ENCODE measurements at regions not wholly inside any gene's neighbourhood (a gene's known extent, or its start where the extent isn't known, plus 50 kb on each side); places are given as distances from the start of the nearest gene placed in this dataset.

DNA sequence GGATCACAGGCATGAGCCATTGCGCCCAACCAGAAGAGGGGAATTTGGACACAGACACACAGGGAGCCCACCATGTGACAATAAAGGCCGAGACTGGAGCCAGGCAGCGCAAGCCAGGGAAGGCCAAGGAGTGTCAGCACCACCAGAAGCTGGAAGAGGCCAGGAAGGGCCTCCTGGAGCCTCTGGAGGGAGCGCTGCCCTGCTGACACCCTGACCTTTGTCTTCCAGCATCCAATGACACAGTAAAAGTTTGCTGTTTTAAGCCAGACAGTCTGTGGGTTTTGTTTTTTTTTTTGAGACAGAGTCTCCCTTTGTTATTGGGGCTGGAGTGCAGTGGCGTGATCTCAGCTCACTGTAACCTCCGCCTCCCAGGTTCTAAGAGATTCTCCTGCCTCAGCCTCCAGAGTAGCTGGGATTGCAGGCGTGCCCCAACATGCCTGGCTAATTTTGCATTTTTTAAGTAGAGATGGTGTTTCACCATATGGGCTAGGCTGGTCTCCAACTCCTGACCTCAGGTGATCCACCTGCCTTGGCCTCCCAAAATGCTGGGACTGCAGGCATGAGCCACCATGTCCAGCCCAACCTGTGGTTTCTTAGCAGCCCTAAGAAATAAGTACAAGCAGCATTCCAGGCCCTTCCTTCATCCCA, 215.8 kb downstream of the CTTN start:
- DNase-seq: no peak

DNA sequence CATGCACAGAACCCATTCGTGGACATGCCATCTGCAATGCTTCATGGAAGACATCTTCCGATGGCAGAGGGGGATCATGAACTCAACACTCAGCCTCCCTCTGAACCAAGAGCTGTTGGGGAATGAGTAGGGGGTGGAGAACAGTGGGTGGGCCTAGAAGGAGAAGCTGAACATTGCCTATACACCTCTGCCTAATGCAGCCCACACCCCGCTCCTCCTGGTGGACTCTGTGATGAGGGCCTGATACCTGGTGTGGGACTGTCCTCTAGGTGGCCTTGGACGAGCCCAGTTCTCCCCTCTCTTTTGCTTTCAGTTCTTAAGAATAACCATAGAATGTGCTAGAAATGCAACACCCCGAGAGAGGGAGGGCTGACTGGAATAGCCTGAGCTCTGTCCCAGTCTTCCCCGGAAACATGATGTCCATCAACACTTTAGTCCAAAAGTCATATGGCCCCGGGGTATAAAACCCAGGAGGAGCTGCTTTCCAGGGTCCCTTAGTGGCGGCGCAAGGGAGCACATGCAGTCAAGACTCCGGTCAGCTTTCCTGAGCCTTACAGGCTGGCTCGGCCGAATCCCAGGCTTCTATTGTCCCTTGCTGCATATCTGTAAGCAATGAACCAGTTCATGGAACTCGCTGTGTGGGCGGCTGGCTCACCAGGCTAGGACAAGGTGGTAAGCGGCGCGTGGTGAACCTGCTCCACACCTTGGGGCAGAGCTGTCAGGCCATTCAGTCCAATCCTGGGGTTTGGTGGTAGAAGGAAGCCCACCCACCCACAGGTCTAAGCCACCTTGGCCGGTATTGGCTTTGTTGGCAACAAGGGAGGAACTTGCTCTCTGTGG, 216.9 kb downstream of the CTTN start:
- no peak for DNase-seq

DNA sequence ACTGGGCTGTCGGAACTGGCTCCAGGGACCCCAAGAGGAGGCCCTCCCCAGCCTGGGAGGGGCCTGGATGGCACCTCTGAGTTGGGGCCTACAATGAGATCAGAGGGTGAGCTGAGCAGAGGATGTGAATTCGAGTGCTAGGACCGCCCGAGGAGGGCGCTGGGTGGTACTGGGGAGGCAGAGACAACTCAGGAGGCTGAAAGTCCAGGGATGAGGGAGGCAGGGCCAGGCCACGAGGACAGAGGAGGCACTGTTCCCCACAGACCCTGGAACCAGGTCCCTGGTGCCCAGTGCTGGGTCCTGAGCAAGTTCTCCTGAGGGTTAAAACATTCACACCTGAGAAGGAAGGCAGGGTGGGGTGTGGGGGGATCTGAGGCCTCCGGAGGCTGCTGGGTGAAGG, 218.0 kb downstream of the CTTN start:
- no peak for DNase-seq

DNA sequence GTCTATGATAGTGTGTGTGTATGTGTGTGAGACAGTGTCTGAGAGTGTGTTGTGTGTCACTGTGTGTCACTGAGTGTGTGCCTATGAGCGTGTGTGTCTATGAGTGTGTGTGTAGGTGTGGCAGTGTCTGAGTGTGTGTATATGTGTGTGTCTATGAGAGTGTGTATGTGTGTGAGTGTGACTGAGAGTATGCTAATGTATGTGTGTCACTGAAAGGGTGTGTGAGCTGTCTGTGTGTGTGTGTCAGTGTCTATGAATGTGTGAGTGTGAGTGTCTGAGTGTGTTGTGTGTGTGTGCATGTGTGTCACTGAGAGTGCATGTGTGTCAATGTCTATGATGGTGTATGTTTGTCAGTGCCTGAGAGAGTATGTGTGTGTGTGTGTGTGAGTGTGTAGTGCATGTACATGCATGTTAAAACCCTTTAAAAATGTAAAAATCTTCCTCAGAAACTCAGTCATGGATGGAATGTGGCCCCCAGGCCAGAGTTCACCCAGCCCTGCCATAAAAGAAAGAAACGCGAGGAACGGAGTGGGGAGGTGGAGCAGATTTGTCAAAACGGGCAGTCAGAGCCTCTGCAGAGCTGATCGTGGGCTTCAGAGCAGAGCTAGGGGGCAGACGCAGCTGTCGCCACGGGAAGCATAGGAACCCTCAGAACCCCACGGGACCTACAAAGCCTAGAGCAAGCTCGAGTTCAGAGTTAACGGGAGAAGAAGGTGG, 218.8 kb downstream of the CTTN start:
- DNase-seq: no peak

DNA sequence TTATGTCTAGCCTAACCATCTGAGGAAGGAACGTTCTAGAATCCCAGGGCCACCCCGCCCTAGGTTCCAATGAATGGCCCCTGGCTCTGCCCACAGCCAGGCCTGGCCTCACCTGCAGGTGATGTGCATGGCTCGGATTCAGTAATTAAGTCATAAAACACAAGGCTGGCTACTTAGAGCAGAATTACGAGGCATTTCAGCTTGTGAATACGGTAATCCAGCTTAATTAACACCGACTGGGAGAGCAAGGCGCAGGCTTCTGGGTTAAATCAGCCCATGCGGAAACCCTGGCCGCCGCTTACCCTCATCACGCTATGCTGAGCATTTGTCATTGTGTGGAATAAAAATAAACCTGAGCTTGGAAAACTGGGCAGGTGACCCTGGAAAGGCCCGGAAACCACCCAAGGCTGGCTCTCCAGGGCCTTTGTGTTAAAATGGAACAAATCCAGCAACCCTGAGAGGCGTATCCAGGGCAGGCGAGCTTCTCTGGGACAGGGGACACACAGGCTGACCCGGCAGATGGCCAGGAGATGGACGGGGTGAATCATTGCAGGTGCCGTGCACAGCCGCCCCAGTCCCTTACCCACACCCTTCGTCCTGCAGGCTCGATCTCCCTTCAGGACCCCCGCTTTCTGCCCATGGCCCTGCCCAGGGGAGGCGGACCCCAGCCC, 220.2 kb downstream of the CTTN start:
- no peak for DNase-seq

DNA sequence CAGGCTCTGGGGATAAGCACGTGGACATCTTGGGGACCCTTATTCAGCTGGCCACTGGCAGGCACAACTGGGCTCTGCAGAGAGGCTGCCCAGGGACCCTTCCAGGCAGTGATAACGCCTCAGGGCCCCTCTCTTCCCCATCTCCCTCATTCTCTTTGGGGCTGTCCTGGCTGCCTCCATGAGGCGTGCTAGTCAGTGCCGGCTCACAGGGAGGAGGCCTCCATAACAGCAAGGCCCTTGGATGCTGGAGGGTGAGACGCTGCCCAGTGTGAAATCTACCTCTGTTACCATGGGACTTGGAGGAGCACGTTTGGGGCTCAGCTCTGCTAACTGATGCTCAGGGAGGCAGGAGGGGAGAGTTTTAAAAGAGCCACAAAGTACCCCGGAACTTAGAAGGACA, 221.3 kb downstream of the CTTN start:
- no peak for DNase-seq

DNA sequence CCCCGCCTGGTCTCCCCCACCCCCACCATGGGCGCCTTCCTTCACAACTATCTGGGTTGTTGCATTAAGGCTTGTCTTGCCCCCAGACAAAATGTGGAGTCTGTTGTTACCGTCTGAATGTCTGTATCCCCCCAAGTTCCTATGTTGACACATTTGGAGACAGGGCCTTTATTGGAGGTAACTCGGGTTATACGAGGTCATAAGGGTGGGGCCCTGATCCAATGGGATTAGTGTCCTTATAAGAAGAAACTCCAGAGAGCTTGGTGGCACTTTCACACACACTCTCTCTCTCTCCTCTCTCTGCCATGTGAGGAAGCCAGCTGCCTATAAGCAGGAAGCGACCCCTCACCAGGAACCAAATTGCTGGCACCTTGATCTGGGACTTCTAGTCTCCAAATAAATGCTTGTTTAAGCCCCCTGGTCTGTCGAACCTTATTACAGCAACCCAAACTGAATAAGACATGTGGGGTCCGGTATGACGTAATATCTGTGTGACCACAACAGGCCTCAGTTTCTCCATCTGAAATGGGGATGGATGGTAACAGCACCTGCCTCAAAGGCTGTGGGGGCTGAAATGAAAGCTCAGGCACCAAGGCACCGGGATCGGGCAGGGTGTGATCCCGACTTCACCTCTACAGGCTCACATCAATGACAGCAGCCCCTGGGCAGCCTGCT, 222.3 kb downstream of the CTTN start:
- DNase-seq: no peak

DNA sequence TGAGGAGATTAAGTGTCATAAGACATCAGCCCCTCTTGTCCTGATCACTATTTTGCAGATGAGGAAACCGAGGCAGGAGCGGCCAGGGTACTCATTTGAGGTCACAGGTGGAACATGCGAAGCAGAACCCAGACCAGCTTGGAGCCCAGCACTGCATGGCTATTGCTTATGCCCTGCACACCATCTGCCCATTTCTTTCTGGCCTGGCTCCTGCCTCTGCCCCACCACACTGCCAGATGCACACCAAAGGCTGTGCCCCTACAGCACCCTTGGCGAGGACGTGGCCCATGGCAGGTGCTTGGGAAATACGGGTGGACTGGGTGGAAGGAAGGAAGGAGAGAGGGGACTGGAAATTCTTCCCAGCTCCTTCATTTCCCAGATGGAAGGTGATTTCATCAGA, 222.9 kb downstream of the CTTN start:
- DNase-seq: no peak

DNA sequence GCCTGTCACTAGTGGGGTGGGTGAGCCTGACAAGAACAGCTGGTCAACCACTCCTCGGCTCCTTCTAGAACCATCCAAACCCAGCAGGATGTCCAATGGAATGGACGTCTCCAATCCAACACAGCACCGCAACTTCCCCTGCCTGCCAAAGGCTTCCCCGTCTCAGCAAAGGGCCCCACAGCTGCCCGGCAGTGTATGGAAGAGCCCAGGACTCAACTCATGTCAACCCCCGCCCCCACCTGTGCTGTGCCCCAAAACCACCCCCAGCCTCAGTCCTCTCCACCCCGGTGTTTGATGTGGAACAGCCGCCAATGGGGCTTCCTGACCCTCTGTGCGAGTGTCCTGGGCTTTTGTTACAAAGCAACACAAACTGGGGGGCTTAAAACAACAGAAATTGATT, 223.8 kb downstream of the CTTN start:
- DNase-seq: no peak

DNA sequence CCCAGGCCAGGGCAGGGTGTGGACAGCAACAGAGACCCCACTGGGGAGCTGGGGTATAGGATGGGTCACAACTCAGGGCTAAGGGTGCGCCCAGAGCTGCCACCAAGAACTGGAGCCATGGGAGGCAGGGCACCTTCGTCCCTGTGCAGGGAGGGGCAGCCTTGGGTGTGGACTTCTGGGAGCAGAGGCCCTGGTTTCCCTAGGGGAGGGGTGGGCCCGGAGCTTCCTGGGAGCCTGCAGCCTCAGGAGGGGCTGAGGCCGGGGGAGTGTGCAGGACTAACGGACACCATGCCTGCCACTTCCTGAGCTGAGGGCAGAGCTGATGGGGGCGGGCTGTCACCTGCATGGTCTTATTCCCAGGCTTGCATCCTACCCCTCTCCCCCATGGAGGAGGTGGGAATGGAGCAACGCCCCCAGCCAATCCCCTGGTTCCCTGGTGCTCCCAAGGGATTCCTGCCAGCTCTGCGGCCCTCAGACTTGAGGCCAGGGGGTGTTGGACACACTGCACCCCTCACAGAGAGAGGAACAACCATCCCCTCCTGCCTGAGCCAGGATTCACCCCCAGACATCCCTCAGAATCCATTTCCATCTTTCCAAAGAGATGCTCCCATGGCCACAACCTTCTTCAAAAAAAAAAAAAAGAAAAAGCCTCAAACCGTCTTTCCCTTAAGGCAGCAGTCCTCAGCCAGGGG, 225.7 kb downstream of the CTTN start:
- no peak for DNase-seq

DNA sequence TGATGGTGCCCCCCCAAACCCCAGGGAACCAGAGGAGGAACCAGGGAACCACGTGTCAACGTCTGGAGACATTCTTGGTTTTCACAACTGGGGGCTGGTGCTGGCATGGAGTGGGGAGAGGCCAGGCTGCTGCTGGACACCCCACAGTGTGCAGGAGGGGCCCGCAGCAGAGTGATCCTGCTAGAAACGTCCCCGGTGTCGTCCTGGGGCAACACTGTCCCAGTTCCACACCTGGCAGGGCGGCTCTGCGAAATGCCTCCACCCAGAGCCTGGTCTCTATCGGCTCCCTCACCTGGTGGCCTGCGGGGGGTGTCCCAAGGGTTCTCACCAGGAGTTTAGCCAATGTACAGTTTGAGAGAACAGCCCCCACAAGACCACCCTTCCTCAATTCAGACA, 226.3 kb downstream of the CTTN start:
- no peak for DNase-seq

DNA sequence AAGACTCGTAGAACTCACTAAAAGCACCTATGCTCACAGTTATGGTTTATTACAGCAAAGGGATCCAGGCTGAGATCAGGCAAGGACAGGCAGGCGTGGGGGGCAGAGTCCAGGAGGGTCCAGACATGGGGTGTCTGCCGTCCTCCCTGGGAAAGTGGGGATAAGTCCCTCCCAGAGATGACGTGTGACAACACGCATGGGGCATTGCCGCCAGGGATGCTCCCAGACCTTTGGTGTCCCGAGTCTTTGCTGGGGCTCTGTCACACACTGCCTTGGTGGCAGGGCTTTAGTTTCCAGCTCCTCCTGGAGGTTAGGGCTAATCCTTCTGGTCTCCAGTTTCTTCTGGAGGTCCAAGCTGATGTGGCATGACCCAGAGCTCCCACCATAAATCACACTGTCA, 226.7 kb downstream of the CTTN start:
- DNase-seq: no peak

DNA sequence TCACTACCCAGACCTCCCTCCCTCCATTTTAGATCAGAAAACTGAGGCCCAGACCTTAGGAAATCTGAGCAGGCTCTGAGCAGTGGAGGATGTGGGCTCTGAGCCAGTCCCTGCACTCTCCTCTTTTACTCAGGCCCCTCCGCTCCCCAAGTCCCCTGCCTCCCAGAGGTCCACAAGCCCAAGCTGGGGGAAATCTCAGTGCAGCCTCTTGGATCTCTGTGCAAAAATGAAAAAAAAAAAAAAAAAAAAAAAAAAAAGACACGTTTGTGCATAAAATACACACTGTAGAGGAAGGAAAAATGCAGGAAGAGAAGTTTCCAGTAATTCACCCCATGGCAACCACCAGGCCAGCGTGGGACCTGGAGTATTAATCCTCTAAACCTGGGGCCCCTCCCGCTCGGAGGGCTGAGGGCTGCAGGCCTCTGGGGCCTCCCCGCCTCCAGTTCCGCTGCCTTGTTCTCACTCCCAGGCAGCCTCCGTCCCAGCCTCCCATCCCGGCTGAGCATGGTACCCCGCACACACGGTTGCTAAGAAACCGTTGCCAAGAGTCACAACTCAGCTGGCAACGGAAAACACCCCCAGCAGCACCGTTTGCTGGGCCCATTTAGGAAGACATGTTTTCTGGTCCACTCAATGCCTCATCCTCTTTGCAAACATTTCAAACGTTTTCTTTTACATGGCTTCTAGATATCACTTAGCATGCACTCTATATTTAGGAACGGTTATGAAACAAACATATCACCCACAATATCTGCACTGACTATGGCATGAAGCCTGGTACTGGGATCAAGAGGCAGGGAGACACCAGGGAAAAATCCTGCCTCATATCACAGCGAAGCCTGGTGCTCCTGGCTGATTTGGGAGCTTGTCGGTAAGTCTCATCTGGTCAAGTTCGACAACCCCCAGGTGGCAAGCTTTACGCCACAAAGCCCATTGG, 227.5 kb downstream of the CTTN start:
- no peak for DNase-seq

DNA sequence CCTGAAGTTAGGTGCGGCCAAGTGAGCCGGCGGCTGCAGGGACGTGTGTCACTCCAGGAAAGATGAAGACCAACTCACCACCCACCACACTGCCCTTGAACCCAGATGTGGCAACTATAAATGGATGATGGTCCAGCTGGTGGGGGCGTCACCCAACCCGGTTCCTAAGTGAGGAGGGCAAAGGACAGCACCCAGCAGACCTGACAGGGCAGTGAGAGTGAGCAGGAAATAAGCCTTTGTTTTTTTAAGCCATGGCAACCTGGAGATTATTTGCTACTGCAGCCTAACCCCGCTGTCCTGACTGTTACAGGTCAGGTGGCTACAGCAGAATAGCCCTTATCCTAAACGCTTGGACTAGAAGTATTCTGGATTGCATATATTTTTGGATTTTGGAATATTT, 228.9 kb downstream of the CTTN start:
- DNase-seq: no peak

DNA sequence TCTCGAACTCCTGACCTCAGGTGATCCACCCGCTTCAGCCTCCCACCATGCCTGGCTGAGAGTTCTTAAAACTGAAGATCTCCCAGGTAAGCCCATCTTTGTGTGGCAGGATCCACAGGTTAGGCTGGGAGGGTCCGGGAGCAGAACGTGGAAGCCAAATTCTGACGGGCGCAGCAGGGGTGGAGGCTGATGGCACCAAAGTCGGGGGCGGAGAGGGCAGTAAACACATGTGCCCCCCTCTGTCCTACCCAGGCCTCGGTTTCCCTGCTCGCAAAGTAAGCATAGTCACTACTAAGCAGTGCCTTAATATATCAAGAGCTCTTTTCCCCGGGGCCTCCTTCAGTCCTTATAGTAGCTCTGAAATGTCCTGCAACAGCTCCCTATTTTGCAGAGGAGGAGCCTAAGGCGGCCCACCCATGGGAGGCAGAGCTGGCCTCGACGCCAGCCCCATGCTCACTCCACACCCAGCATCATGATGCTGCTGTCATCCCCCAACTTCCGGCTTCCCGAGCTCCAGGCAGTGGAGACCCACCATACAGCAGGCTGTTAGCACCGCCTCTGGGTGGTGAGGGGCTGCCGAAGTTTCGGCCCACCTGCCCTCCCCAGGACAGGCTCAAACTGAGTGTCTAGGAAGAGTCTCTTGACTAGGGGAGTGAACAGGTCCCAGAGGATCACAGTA, 230.0 kb downstream of the CTTN start:
- DNase-seq: no peak

DNA sequence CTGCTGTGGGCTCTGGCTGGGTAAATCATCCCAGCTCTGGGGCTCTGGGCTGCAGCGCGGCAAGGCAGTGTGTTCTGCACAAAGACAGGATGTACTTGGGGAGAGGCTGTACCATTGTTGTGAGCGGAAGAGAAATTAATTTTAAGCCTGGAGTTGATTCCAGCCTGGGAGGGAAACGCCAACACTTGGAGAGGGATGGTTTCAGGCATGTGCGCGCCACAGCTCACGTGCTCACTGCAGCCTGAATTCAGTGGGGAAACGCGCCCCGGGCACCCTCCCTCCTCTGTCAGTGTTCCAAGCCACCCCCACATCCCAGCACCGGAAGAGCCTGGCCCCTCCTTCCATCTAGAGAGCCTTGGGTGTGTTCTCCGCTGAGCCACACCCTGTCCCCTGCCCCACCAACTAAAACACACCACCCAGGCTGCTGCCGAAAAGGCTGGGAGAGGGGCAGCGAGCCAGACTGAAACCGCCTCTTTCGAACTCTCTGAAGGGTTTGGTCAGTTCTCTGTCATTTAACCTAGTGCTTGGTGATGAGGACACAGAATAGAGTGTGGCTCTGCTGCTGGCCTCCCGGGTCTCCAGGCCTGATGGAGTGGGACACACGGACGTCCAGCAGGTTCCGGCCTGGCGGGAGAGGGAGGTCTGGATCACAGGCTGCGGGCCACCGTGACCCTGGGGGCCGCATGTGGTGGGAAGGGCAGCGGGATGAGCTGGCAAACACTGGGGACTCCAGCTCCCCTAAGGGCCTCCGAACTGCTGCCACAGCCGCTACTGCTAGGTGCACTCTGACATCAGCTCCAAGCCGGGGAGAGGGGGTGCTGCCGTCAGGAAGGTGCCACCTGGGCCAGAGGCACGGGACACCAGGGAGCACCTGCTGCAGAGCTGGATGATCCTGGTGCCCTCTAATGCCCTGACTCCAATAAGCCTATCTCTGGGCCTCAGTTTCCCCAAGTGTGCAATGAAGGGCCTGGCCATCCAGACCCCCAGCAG, 230.8 kb downstream of the CTTN start:
- DNase-seq: no peak

DNA sequence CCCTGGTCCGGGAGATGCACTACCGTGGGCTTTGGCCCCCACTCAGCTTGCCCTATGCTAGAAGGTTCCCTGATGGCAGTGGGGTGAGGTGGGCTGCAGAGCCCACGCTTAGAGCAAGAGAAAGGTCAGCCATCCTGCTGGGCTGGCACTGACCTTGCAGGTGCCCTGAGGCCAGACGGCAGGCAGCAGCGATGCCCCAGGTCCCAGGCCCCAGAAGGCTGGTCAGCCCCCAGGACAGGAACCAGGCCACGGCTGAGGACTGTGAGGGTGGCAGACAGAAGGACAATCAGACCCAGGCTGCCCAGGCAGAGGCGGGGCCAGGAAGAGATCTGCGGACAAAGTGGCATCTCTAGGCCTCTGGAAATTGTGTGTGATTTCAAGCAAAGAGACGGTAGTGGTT, 231.7 kb downstream of the CTTN start:
- no peak for DNase-seq

DNA sequence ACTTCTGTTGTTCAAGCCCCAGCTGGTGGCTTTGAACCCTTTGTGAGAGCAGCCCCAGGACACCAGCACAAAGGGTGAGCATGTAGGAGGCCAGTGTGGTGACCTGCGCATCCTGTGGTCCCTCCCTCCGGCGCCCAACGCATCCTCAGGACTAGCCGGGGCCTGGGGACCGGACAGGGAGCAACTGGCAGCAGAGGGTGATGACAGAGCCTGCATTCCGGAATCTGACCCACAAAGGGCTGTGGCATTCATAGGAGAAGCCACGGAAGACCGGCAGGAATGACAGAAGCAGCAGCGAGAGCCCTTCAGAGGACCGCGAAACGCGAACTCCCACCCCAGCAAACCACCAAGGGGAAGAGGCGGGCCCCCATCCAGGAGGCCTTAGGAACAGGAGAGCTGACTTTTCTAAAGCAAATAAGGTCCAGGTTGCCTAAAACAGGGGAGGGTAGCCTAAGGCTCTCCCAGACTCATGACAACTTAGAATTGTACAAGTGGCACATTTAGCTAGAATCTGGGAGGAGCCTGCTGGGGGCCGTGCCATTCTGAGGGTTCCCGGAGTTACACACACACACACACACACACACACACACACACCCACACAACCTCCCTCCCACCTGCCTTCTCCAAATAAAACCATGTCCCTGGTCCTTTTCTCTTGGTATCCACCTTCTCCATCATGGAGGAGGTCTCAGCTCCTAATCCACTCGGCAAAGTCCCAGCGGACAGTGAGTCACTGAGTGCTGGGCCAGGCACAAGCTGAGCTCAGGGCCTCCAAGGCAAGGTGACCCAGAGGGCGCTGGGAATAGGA, 232.7 kb downstream of the CTTN start:
- DNase-seq: no peak
